ENCODE measurements at regions not wholly inside any gene's neighbourhood (a gene's known extent, or its start where the extent isn't known, plus 50 kb on each side); places are given as distances from the start of the nearest gene placed in this dataset.

GRCh38 chr2:13180729-13181128 is 464.0 kb downstream of the TRIB2 start:
- DNase-seq (ENCODE audit: extremely low read depth in 1 of 4, low spot score in 3 of 4) (no peak), ATAC-seq (no peak), FAIRE-seq (no peak)
- Histone ChIP-seq H3K9me1 (ENCODE audit: control insufficient read depth, insufficient read depth, low read length) (no peaks in the 10 kb centered on the region), H3K4me1 (replicated peaks in 1 of 2; ENCODE audit: control insufficient read depth in 2 of 2, insufficient read depth in 2 of 2, low read length in 2 of 2) (no peaks in the 10 kb centered on the region), H3K9me3 (replicated peaks; ENCODE audit: control insufficient read depth, insufficient read depth, low read depth, low read length) (no peaks in the 10 kb centered on the region), H3K4me2 (ENCODE audit: insufficient read depth, low read length) (no peak overlapping the region), H3K9ac (ENCODE audit: insufficient read depth in 1 of 2, low read depth in 2 of 2, low read length in 2 of 2) (no peak overlapping the region), H3K27ac (ENCODE audit: extremely low read depth, low read depth, low read length) (no peak overlapping the region), H3K79me2 (ENCODE audit: control insufficient read depth, insufficient read depth, low read length) (no peaks in the 10 kb centered on the region), H3K36me3 (ENCODE audit: control insufficient read depth, insufficient read depth, low read length) (no peaks in the 10 kb centered on the region), H2AFZ (ENCODE audit: low read depth, low read length) (no peak overlapping the region), H3K27me3 (ENCODE audit: control insufficient read depth in 2 of 2, insufficient read depth in 2 of 2, low read length in 2 of 2) (no peaks in the 10 kb centered on the region), H4K20me1 (replicated peaks; ENCODE audit: control insufficient read depth, insufficient read depth, low read length) (no peaks in the 10 kb centered on the region), H3K4me3 (no peak overlapping the region)
- no TSS peak for BruUV-seq (replicated peaks)
- WGBS (ENCODE audit: insufficient coverage, low coverage, missing lambda C conversion rate): 0% methylated on average over 1 of the region's 1 CpG
- in situ Hi-C loops (cut with MboI) (no loop called here), intact Hi-C loops (cut with micrococcal nuclease) (no loop called here)
- ChIA-PET POLR2A (interaction anchor here (0.7 kb wide), 1 partner anchor 598 kb away, joined by 3 read pairs; no protein-coding TSS in a partner anchor), CTCF (ENCODE audit: low intra/inter-chr PET ratio) (no interaction called here)
- TF ChIP-seq DPF2 (IDR thresholded peaks at IDR 0.05) (no peak), CREM (IDR thresholded peaks at IDR 0.05; ENCODE audit: low read depth) (no peak), TAF9B (IDR thresholded peaks at IDR 0.05; ENCODE audit: partially characterized antibody) (no peak), ZBTB17 (CRISPR knock-in tag; IDR thresholded peaks at IDR 0.05) (no peak), KAT8 (IDR thresholded peaks at IDR 0.05; ENCODE audit: low read depth) (no peak), ZSCAN32 (CRISPR knock-in tag; IDR thresholded peaks at IDR 0.05) (no peak), GABPA (tag; conservative IDR thresholded peaks at IDR 0.05; ENCODE audit: low read depth) (no peak), MTF1 (CRISPR knock-in tag; IDR thresholded peaks at IDR 0.05; ENCODE audit: borderline replicate concordance) (no peak), CCNT2 (IDR thresholded peaks at IDR 0.05; ENCODE audit: borderline replicate concordance, extremely low read depth, insufficient read length, low read depth, low read length) (no peak), ZNF436 (CRISPR knock-in tag; IDR thresholded peaks at IDR 0.05) (no peak), PHF20 (IDR thresholded peaks at IDR 0.05; ENCODE audit: partially characterized antibody) (no peak), SNAPC5 (CRISPR knock-in tag; IDR thresholded peaks at IDR 0.05) (no peak), ZNF77 (CRISPR knock-in tag; IDR thresholded peaks at IDR 0.05) (no peak), RBM22 (IDR thresholded peaks at IDR 0.05; ENCODE audit: low read depth, low read length, poor library complexity, severe bottlenecking) (no peak), TEAD1 (CRISPR knock-in tag; IDR thresholded peaks at IDR 0.05) (no peak), CHD2 (IDR thresholded peaks at IDR 0.05; ENCODE audit: low read depth, low read length) (no peak)
- TF ChIP-seq, protein P1, sequence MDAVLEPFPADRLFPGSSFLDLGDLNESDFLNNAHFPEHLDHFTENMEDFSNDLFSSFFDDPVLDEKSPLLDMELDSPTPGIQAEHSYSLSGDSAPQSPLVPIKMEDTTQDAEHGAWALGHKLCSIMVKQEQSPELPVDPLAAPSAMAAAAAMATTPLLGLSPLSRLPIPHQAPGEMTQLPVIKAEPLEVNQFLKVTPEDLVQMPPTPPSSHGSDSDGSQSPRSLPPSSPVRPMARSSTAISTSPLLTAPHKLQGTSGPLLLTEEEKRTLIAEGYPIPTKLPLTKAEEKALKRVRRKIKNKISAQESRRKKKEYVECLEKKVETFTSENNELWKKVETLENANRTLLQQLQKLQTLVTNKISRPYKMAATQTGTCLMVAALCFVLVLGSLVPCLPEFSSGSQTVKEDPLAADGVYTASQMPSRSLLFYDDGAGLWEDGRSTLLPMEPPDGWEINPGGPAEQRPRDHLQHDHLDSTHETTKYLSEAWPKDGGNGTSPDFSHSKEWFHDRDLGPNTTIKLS (IDR thresholded peaks at IDR 0.05; ENCODE audit: borderline replicate concordance, low read depth): no peak
- TF ChIP-seq, protein P2, sequence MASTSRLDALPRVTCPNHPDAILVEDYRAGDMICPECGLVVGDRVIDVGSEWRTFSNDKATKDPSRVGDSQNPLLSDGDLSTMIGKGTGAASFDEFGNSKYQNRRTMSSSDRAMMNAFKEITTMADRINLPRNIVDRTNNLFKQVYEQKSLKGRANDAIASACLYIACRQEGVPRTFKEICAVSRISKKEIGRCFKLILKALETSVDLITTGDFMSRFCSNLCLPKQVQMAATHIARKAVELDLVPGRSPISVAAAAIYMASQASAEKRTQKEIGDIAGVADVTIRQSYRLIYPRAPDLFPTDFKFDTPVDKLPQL (IDR thresholded peaks at IDR 0.05; ENCODE audit: extremely low read depth, insufficient read length): no peak
- TF ChIP-seq, protein P3, sequence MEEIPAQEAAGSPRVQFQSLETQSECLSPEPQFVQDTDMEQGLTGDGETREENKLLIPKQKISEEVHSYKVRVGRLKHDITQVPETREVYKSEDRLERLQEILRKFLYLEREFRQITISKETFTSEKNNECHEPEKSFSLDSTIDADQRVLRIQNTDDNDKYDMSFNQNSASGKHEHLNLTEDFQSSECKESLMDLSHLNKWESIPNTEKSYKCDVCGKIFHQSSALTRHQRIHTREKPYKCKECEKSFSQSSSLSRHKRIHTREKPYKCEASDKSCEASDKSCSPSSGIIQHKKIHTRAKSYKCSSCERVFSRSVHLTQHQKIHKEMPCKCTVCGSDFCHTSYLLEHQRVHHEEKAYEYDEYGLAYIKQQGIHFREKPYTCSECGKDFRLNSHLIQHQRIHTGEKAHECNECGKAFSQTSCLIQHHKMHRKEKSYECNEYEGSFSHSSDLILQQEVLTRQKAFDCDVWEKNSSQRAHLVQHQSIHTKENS (CRISPR knock-in tag; IDR thresholded peaks at IDR 0.05): no peak
